ENCODE measurements at regions not wholly inside any gene's neighbourhood (a gene's known extent, or its start where the extent isn't known, plus 50 kb on each side); places are given as distances from the start of the nearest gene placed in this dataset.

GRCh38 chr18:34637094-34637801, 72.8 kb upstream of the DTNA start:
- no peak overlapping the region for H2BK20ac ChIP-seq (ENCODE audit: low read length)
- H3K27ac ChIP-seq (ENCODE audit: low read depth, low read length): no peak overlapping the region
- no peak overlapping the region for H2BK5ac ChIP-seq (ENCODE audit: low read depth, low read length)
- H3K79me2 ChIP-seq (ENCODE audit: control insufficient read depth in 1 of 2, insufficient read depth in 2 of 2, low read length in 2 of 2): no peaks in the 10 kb centered on the region
- no peak overlapping the region for H2AK5ac ChIP-seq (ENCODE audit: low read depth, low read length)
- 75% methylated on average over 3 of the region's 3 CpGs; no CpG with 5 or more reads in 1 of the 2 experiments for WGBS, 2 experiments (ENCODE audit: extremely low coverage in 1 of 2, insufficient coverage in 1 of 2, insufficient read length in 1 of 2, insufficient replicate concordance in 2 of 2, low coverage in 1 of 2, low lambda C conversion rate in 2 of 2, missing lambda C conversion rate in 1 of 2)
- CTCF ChIA-PET (ENCODE audit: partially characterized antibody): interaction anchor here (0.9 to 1.2 kb wide), 4 partner anchors 9 to 25 kb away, joined by 3 read pairs; no protein-coding TSS in a partner anchor
- H3K4ac ChIP-seq (replicated peaks; ENCODE audit: insufficient read length, low read depth, low read length): no peak overlapping the region
- no peak overlapping the region for H3K4me2 ChIP-seq (ENCODE audit: insufficient read depth in 1 of 2, low read depth in 2 of 2, low read length in 2 of 2)
- no peak overlapping the region for H3K23ac ChIP-seq (ENCODE audit: insufficient read length)
- no peak overlapping the region for H2BK12ac ChIP-seq (ENCODE audit: low read depth, low read length)
- no peak overlapping the region for H2BK120ac ChIP-seq (replicated peaks; ENCODE audit: low read depth, low read length)
- no peak overlapping the region for H3K56ac ChIP-seq (replicated peaks; ENCODE audit: insufficient read length, low read depth, low read length)
- H3K23me2 ChIP-seq (ENCODE audit: low read depth, low read length): no peaks in the 10 kb centered on the region
- H3K14ac ChIP-seq (ENCODE audit: insufficient read length): no peak overlapping the region
- peaks cover 0 to 6% (median 2%) of the 10 kb centered on the region in 4 experiments; a peak in 4 of 7 replicates for H3K4me1 ChIP-seq (replicated peaks in 1 of 4; ENCODE audit: control insufficient read depth in 3 of 4, insufficient read depth in 4 of 4, low read length in 3 of 4)
- H3K9me3 ChIP-seq (ENCODE audit: insufficient read depth in 2 of 2, low read depth in 1 of 2, low read length in 1 of 2): no peaks in the 10 kb centered on the region
- no peak overlapping the region for H4K91ac ChIP-seq (replicated peaks; ENCODE audit: insufficient read length, low read length)
- H3K27me3 ChIP-seq (replicated peaks in 1 of 4; ENCODE audit: control insufficient read depth in 3 of 4, extremely low read depth in 1 of 4, insufficient read depth in 3 of 4, low read length in 3 of 4): no peaks in the 10 kb centered on the region
- DNase-seq (ENCODE audit: low read depth in 1 of 2, low spot score in 2 of 2): no peak
- no peak overlapping the region for H2AFZ ChIP-seq (ENCODE audit: low read length)
- H3K4me3 ChIP-seq (ENCODE audit: extremely low read depth in 1 of 4, insufficient read depth in 2 of 4, low read depth in 3 of 4, low read length in 4 of 4): no peak overlapping the region
- H3K36me3 ChIP-seq (ENCODE audit: control insufficient read depth in 2 of 4, insufficient read depth in 4 of 4, low read length in 3 of 4): no peaks in the 10 kb centered on the region
- H3K79me1 ChIP-seq (ENCODE audit: low read depth, low read length): no peaks in the 10 kb centered on the region
- TF ChIP-seq KDM4A (IDR thresholded peaks at IDR 0.05; ENCODE audit: low read depth, low read length, severe bottlenecking): no peak
- TF ChIP-seq RNF2 (IDR thresholded peaks at IDR 0.05; ENCODE audit: borderline replicate concordance, low read depth, low read length, missing control alignments, poor library complexity, severe bottlenecking): no peak
- TF ChIP-seq CBX8 (IDR thresholded peaks at IDR 0.05; ENCODE audit: borderline replicate concordance, low read depth, low read length): no peak
- TF ChIP-seq SRF (IDR thresholded peaks at IDR 0.05; ENCODE audit: low read depth, low read length): no peak
- no peak for TF ChIP-seq JUND (IDR thresholded peaks at IDR 0.05; ENCODE audit: low read length)
- no peak for TF ChIP-seq SAP30 (IDR thresholded peaks at IDR 0.05; ENCODE audit: insufficient read depth, insufficient replicate concordance, low read length)
- TF ChIP-seq SIN3A (conservative IDR thresholded peaks at IDR 0.05 in 1 of 2, IDR thresholded peaks at IDR 0.05 in 1 of 2; ENCODE audit: low read depth in 1 of 2, low read length in 2 of 2): no peak
- no peak for TF ChIP-seq HDAC2 (IDR thresholded peaks at IDR 0.05; ENCODE audit: borderline replicate concordance in 1 of 2, low read depth in 2 of 2, low read length in 2 of 2)
- H4K20me1 ChIP-seq (replicated peaks in 1 of 2; ENCODE audit: control insufficient read depth in 1 of 2, insufficient read depth in 2 of 2, low read length in 2 of 2): no peaks in the 10 kb centered on the region
- no peak overlapping the region for H3K9ac ChIP-seq (replicated peaks in 1 of 4; ENCODE audit: extremely low read depth in 1 of 4, low read depth in 3 of 4, low read length in 3 of 4)
- no peak overlapping the region for H2BK15ac ChIP-seq (ENCODE audit: low read length)
- POLR2A ChIA-PET (ENCODE audit: partially characterized antibody): interaction anchor here (0.8 kb wide), 1 partner anchor 22 kb away, joined by 3 read pairs; no protein-coding TSS in a partner anchor
- no peak overlapping the region for H4K8ac ChIP-seq (ENCODE audit: extremely low read depth, insufficient read depth, low read length)
- FAIRE-seq: no peak
- no peak overlapping the region for H3K18ac ChIP-seq (ENCODE audit: extremely low read depth, low read length)
- H4K5ac ChIP-seq (ENCODE audit: insufficient read length, low read depth, low read length): no peak overlapping the region
